ENCODE measurements at regions not wholly inside any gene's neighbourhood (a gene's known extent, or its start where the extent isn't known, plus 50 kb on each side); places are given as distances from the start of the nearest gene placed in this dataset.

DNA sequence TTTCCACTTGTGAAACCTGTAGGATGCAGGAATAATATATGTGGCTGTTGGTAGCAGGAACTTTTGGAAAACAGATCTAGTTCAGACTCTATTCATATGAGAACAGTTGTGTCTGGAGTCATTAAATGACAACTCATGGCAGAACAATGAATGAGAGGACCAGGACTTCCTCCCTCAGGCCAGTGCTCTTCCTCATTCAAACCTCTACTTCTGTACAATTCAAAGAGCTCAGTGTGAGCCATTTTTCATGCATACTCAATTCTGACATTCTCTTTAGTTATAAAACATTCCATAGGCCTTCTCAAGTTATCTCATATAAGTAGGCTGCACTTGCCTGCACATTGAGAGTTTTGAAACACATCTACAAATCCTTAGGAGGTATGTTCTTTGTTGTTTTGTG is 1526.6 kb upstream of the FLRT2 start:
- no peak overlapping the region for H3K4me3 ChIP-seq
- no peak for DNase-seq

DNA sequence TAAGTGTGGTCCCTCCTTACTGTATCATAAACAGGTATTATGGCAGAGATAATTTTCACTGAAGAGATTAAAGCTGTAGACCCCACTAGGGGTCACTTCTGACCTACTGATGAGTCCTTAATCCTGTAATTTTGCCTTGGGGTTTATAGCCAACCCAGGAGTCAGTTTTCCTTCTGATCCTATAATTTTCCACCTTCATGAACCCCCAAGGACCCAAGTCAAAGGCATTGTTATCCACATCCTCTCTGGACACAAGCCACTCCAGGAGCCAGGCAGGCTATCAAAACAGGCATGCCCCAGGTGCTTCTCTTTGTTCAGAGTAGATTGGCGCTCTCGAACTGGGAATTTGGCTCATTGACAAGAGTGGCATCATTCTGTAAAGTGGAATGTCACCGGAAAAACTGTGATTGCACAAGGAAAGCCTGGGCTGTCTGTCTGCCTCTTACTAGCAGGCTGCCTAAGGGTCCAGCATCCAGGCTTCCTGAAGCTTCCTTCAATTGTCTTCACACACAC is 1523.2 kb upstream of the FLRT2 start:
- no peaks in the 10 kb centered on the region for H4K20me1 ChIP-seq (ENCODE audit: insufficient read depth)
- in situ Hi-C loops (cut with MboI) = no loop called here
- H3K9ac ChIP-seq = no peak overlapping the region
- no peaks in the 10 kb centered on the region for H3K27me3 ChIP-seq (replicated peaks; ENCODE audit: insufficient read depth)
- no peak overlapping the region for H2AFZ ChIP-seq
- no peaks in the 10 kb centered on the region for H3K4me1 ChIP-seq (ENCODE audit: insufficient read depth)
- no peaks in the 10 kb centered on the region for H3K79me2 ChIP-seq (ENCODE audit: insufficient read depth)
- no peak overlapping the region for H3K4me3 ChIP-seq
- 16 to 34% methylated on average over 3 of the region's 3 CpGs for WGBS, 2 experiments (ENCODE audit: low coverage in 1 of 2, low lambda C conversion rate in 2 of 2, missing lambda C conversion rate in 2 of 2)
- no peaks in the 10 kb centered on the region for H3K9me3 ChIP-seq (ENCODE audit: low read depth)
- H3K9me2 ChIP-seq (ENCODE audit: insufficient read depth) = no peaks in the 10 kb centered on the region
- H3K4me2 ChIP-seq (ENCODE audit: unreplicated experiment) = no peak overlapping the region
- H3F3A ChIP-seq (ENCODE audit: insufficient read depth) = no peaks in the 10 kb centered on the region
- no peak for TF ChIP-seq EZH2 (IDR thresholded peaks at IDR 0.05; ENCODE audit: insufficient read depth, poor library complexity, severe bottlenecking)
- TF ChIP-seq EZH2phosphoT487 (IDR thresholded peaks at IDR 0.05; ENCODE audit: insufficient read depth, low read depth) = no peak
- no peak overlapping the region for H3K27ac ChIP-seq
- no peaks in the 10 kb centered on the region for H3K36me3 ChIP-seq (ENCODE audit: low read depth)
- DNase-seq = no peak

More for the DNA sequence above, 1526.6 kb upstream of the FLRT2 start:
- TF ChIP-seq EZH2 (IDR thresholded peaks at IDR 0.05; ENCODE audit: insufficient read depth, poor library complexity, severe bottlenecking) (no peak), EZH2phosphoT487 (IDR thresholded peaks at IDR 0.05; ENCODE audit: insufficient read depth, low read depth) (no peak)
- in situ Hi-C loops (cut with MboI) = no loop called here
- no peak overlapping the region for H2AFZ ChIP-seq
- H3K9me3 ChIP-seq (ENCODE audit: low read depth) = no peaks in the 10 kb centered on the region
- no peak overlapping the region for H3K27ac ChIP-seq
- H4K20me1 ChIP-seq (ENCODE audit: insufficient read depth) = no peaks in the 10 kb centered on the region
- no peaks in the 10 kb centered on the region for H3K27me3 ChIP-seq (replicated peaks; ENCODE audit: insufficient read depth)
- H3K4me2 ChIP-seq (ENCODE audit: unreplicated experiment) = no peak overlapping the region
- H3K9me2 ChIP-seq (ENCODE audit: insufficient read depth) = no peaks in the 10 kb centered on the region
- no peaks in the 10 kb centered on the region for H3K4me1 ChIP-seq (ENCODE audit: insufficient read depth)
- no peak overlapping the region for H3K9ac ChIP-seq
- H3K79me2 ChIP-seq (ENCODE audit: insufficient read depth) = no peaks in the 10 kb centered on the region
- no peaks in the 10 kb centered on the region for H3F3A ChIP-seq (ENCODE audit: insufficient read depth)
- no peaks in the 10 kb centered on the region for H3K36me3 ChIP-seq (ENCODE audit: low read depth)

DNA sequence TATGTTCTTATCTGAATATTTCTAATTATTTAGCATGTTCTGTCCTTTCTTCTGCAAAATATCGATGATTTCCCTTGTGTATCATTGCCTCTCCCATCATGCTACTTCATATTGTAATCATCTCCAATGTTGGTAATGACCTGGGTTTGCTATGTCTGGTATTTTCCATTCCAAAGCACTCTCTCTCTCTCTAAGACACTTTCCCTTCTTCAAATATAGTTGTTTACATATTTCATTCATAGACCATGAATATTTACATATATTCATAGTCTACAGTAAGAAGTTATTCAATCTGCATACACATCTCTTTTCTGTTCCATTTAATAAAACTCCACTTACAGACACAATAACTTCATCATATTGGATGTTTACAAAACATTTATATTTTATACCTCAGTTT is 1516.5 kb upstream of the FLRT2 start:
- TF ChIP-seq EZH2phosphoT487 (IDR thresholded peaks at IDR 0.05; ENCODE audit: insufficient read depth, low read depth) (no peak), EZH2 (IDR thresholded peaks at IDR 0.05; ENCODE audit: insufficient read depth, poor library complexity, severe bottlenecking) (no peak)
- in situ Hi-C loops (cut with MboI) = no loop called here
- H3K9me3 ChIP-seq (ENCODE audit: low read depth) = no peaks in the 10 kb centered on the region
- H3K9ac ChIP-seq = no peak overlapping the region
- H3K27me3 ChIP-seq (replicated peaks; ENCODE audit: insufficient read depth) = no peaks in the 10 kb centered on the region
- H3K4me1 ChIP-seq (ENCODE audit: insufficient read depth) = no peaks in the 10 kb centered on the region
- H3K4me3 ChIP-seq = no peak overlapping the region
- no peaks in the 10 kb centered on the region for H4K20me1 ChIP-seq (ENCODE audit: insufficient read depth)
- H3K4me2 ChIP-seq (ENCODE audit: unreplicated experiment) = no peak overlapping the region
- no peak overlapping the region for H3K27ac ChIP-seq
- no peaks in the 10 kb centered on the region for H3K79me2 ChIP-seq (ENCODE audit: insufficient read depth)
- no peak overlapping the region for H2AFZ ChIP-seq
- H3F3A ChIP-seq (ENCODE audit: insufficient read depth) = no peaks in the 10 kb centered on the region
- no peaks in the 10 kb centered on the region for H3K36me3 ChIP-seq (ENCODE audit: low read depth)
- 18 to 27% methylated on average over 1 of the region's 1 CpG for WGBS, 2 experiments (ENCODE audit: low coverage in 1 of 2, low lambda C conversion rate in 2 of 2, missing lambda C conversion rate in 2 of 2)
- DNase-seq = no peak
- H3K9me2 ChIP-seq (ENCODE audit: insufficient read depth) = no peaks in the 10 kb centered on the region

DNA sequence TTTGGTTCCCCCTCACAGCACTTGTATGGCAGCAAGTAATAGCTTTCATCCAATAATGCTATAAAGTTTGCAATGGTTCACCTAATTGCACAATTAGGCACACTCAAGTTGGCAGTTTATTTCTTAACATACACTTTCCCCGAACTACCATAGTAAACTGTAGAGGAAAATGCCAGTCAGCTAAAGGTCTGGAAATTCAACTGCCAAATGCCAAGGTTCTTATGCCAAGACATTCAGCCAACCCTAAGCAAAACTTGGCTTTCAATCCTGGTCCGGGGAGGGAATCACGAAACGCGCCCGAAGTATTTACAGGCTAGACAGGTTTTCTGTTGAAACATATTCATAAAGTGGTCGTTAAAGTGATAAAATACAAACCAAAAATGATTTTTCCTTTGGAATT is 1512.4 kb upstream of the FLRT2 start:
- H3F3A ChIP-seq (ENCODE audit: insufficient read depth) = no peaks in the 10 kb centered on the region
- no peaks in the 10 kb centered on the region for H4K20me1 ChIP-seq (ENCODE audit: insufficient read depth)
- H3K9me2 ChIP-seq (ENCODE audit: insufficient read depth) = no peaks in the 10 kb centered on the region
- H3K9me3 ChIP-seq (ENCODE audit: low read depth) = no peaks in the 10 kb centered on the region
- H3K4me1 ChIP-seq (ENCODE audit: insufficient read depth) = no peaks in the 10 kb centered on the region
- in situ Hi-C loops (cut with MboI) = no loop called here
- no peaks in the 10 kb centered on the region for H3K79me2 ChIP-seq (ENCODE audit: insufficient read depth)
- H3K36me3 ChIP-seq (ENCODE audit: low read depth) = no peaks in the 10 kb centered on the region
- H2AFZ ChIP-seq = no peak overlapping the region
- no peak overlapping the region for H3K4me3 ChIP-seq
- WGBS, 2 experiments (ENCODE audit: low coverage in 1 of 2, low lambda C conversion rate in 2 of 2, missing lambda C conversion rate in 2 of 2) = 30 to 44% methylated on average over 7 of the region's 7 CpGs
- no peak overlapping the region for H3K4me2 ChIP-seq (ENCODE audit: unreplicated experiment)
- H3K9ac ChIP-seq = no peak overlapping the region
- H3K27me3 ChIP-seq (replicated peaks; ENCODE audit: insufficient read depth) = no peaks in the 10 kb centered on the region
- DNase-seq = no peak
- no peak overlapping the region for H3K27ac ChIP-seq
- TF ChIP-seq EZH2 (IDR thresholded peaks at IDR 0.05; ENCODE audit: insufficient read depth, poor library complexity, severe bottlenecking) (no peak), EZH2phosphoT487 (IDR thresholded peaks at IDR 0.05; ENCODE audit: insufficient read depth, low read depth) (no peak)

DNA sequence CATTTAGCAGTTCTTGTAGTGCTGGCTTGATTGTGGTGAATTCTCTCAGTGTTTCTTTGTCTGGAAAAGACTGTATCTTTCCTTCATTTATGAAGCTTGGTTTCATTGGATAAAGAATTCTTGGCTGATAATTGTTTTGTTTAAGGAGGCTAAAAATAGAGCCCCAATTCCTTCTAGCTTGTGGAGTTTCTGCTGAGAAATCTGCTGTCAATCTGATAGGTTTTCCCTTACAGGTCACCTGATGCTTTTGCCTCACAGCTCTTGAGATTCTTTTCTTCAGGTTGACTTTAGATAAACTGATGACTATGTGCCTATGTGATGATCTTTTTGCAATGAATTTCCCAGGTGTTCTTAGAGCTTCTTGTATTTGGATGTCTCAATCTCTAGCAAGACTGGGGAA is 1508.5 kb upstream of the FLRT2 start:
- H3K27me3 ChIP-seq (replicated peaks; ENCODE audit: insufficient read depth) = no peaks in the 10 kb centered on the region
- no peaks in the 10 kb centered on the region for H4K20me1 ChIP-seq (ENCODE audit: insufficient read depth)
- H3K9me3 ChIP-seq (ENCODE audit: low read depth) = no peaks in the 10 kb centered on the region
- no peaks in the 10 kb centered on the region for H3F3A ChIP-seq (ENCODE audit: insufficient read depth)
- H3K27ac ChIP-seq = no peak overlapping the region
- in situ Hi-C loops (cut with MboI) = no loop called here
- DNase-seq = no peak
- H3K4me1 ChIP-seq (ENCODE audit: insufficient read depth) = no peaks in the 10 kb centered on the region
- no peaks in the 10 kb centered on the region for H3K9me2 ChIP-seq (ENCODE audit: insufficient read depth)
- H3K4me2 ChIP-seq (ENCODE audit: unreplicated experiment) = no peak overlapping the region
- H3K9ac ChIP-seq = no peak overlapping the region
- no peak for TF ChIP-seq EZH2phosphoT487 (IDR thresholded peaks at IDR 0.05; ENCODE audit: insufficient read depth, low read depth)
- TF ChIP-seq EZH2 (IDR thresholded peaks at IDR 0.05; ENCODE audit: insufficient read depth, poor library complexity, severe bottlenecking) = no peak
- no peaks in the 10 kb centered on the region for H3K79me2 ChIP-seq (ENCODE audit: insufficient read depth)
- no peak overlapping the region for H2AFZ ChIP-seq
- no peak overlapping the region for H3K4me3 ChIP-seq
- no peaks in the 10 kb centered on the region for H3K36me3 ChIP-seq (ENCODE audit: low read depth)
